GM10266 (cell line): ENCODE measurements at regions not wholly inside any gene's neighbourhood (a gene's known extent, or its start where the extent isn't known, plus 50 kb on each side); places are given as distances from the start of the nearest gene placed in this dataset.

Experiments used
- DNase-seq: peaks from one replicate; pipeline ENCODE4 v3.0.0; 2012; ENCODE audit errors: extremely low spot score
- CTCF ChIP-seq: IDR thresholded peaks from 2 replicates; pipeline ENCODE4 v1.5.1; 2012; ENCODE audit warnings: mild to moderate bottlenecking, low read depth; ENCODE audit not compliant: control insufficient read depth, insufficient read depth; ENCODE audit errors: missing control alignments

DNA sequence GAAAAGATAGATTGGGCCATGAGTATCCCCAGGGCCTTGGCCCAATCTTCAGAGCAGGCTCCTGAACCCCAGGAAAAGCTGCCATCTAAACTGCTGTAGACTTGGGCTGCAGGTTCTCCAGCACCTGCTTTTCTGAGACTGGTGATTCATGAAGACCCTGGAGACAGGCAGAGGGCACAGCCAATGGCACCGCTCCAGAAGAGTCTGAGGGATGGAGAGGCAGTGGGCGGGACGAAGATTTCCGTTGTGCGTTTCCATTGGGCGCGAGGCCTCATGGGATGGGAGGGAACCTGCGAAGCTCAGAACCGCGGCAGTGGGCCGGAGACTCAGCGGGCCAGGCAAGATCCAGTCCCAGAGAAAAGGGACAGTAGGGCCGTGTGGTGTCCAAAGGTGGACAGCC lies 375.1 kb downstream of the IPO8 start:
- DNase-seq = no peak
- no peak for TF ChIP-seq CTCF

GRCh38 chr12:30314506-30315100 lies 381.1 kb downstream of the IPO8 start:
- no peak for TF ChIP-seq CTCF

GRCh38 chr12:30308010-30308717 lies 387.5 kb downstream of the IPO8 start:
- no peak for DNase-seq
- no peak for TF ChIP-seq CTCF

More at GRCh38 chr12:30314506-30315100, 381.1 kb downstream of the IPO8 start:
- no peak for DNase-seq

GRCh38 chr12:30304528-30304927 lies 391.1 kb downstream of the IPO8 start:
- DNase-seq = no peak
- no peak for TF ChIP-seq CTCF

DNA sequence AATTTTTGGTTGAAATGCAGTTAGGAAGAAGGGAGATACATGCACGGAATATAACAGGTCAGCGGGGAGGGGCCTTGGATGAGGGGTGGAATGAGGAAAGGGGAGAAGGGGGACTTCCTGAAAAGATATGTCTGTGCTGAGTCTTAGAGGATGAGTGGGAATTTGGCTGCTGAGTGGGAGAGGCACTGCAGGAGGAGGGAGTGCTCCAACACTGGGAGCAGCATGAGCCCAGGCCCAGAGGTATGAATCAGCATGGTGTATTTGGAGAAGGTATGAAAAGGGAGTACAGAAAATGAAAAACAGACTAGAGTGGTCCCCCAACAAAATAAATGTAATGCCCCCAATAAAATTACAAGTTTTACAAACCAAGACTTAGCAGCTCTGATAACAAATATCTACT lies 394.4 kb downstream of the IPO8 start:
- no peak for TF ChIP-seq CTCF
- no peak for DNase-seq

DNA sequence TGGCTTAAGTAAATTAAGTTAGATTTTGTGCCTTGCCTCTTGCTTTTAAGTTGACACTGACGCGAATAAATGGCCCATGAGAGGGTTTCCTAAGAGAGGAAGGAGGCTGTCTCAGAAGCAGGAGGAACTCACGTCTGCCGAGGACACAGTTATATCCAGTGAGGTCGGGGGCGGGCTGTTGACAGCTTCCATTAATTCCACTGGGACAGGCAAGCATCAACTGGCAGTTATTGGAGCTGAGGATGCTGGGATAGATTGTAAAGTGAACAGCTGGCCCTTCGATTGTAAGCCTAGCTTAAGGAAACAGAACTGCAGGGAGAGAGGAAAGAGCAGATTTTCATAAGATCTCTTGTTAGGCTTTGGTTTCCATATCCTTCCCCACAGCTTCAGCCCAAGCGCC lies 399.2 kb downstream of the IPO8 start:
- no peak for TF ChIP-seq CTCF

GRCh38 chr12:30286345-30286926 lies 409.2 kb downstream of the IPO8 start:
- peak; percentile 30 for TF ChIP-seq CTCF
- DNase-seq = no peak

More for the DNA sequence above, 399.2 kb downstream of the IPO8 start:
- DNase-seq = no peak
